GM20000 (cell line): ENCODE measurements at regions not wholly inside any gene's neighbourhood (a gene's known extent, or its start where the extent isn't known, plus 50 kb on each side); places are given as distances from the start of the nearest gene placed in this dataset.
"Not testable (repeated sequence)": the region's sequence is repeated elsewhere in the genome, so short reads cannot be mapped to it uniquely, and the experiment has no call there.

ENCODE experiments used
- DNase-seq: peaks from one replicate; pipeline ENCODE4 v3.0.0; 2012; ENCODE audit warnings: low spot score
- TF ChIP-seq, protein P1 (sequence below): IDR thresholded peaks from 2 replicates; pipeline ENCODE4 v1.5.1; 2012; ENCODE audit warnings: mild to moderate bottlenecking, control low read depth; ENCODE audit errors: extremely low read depth, missing control alignments

DNA sequence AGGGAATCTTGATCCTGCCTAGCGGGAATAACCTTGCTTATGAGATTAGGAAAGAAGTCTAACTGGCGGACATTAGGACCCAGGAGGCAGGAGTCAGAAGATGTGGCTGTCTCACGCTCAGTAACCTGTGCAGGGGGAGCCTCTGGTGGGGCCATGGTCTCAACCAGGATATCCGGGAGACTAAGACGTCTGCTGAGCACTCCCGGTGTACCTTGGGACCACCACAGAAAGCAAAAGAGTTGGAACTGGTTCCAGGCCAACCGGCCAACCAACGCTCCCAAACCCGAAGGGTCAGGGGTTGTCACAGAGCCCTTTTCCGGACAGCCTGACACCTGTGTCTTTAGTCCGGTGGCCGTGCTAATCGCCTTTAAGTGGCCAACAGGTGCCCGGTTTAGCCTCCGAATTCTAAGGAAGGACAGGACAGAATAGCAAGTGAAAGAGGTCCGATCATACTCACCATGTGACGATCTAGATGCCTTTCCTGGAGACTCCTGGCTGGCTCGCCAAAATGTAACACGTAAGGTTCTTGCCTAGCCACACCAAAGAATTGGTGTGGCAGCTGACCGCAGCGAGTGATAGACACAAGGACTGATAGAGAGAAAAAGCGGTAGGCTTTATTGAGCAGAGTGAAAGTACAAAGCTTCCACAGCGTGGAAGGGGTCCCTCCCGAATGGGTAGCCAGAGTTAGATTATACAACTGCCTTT, 103.9 kb upstream of the DIAPH3 start:
- DNase-seq = peak; percentile 30
- TF ChIP-seq, protein P1, sequence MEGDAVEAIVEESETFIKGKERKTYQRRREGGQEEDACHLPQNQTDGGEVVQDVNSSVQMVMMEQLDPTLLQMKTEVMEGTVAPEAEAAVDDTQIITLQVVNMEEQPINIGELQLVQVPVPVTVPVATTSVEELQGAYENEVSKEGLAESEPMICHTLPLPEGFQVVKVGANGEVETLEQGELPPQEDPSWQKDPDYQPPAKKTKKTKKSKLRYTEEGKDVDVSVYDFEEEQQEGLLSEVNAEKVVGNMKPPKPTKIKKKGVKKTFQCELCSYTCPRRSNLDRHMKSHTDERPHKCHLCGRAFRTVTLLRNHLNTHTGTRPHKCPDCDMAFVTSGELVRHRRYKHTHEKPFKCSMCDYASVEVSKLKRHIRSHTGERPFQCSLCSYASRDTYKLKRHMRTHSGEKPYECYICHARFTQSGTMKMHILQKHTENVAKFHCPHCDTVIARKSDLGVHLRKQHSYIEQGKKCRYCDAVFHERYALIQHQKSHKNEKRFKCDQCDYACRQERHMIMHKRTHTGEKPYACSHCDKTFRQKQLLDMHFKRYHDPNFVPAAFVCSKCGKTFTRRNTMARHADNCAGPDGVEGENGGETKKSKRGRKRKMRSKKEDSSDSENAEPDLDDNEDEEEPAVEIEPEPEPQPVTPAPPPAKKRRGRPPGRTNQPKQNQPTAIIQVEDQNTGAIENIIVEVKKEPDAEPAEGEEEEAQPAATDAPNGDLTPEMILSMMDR = no peak

DNA sequence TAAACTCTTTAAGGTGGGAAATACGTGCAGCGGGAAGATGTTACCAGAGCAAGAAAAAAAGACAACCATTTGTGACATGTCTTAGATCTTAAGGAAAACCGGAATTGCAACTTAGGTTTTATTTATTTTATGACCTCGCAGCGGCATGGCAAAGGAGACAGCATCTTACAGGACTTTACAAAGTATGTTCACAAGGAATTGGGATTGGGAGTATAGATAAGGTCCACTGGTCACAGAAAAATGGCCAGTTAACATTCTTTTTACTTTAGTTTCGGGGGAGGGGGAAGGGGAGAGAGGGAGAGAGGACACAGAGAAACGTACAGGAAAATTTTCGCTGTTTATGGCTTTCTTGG, 104.5 kb upstream of the DIAPH3 start:
- DNase-seq = no peak
- TF ChIP-seq, protein P1 = no peak

DNA sequence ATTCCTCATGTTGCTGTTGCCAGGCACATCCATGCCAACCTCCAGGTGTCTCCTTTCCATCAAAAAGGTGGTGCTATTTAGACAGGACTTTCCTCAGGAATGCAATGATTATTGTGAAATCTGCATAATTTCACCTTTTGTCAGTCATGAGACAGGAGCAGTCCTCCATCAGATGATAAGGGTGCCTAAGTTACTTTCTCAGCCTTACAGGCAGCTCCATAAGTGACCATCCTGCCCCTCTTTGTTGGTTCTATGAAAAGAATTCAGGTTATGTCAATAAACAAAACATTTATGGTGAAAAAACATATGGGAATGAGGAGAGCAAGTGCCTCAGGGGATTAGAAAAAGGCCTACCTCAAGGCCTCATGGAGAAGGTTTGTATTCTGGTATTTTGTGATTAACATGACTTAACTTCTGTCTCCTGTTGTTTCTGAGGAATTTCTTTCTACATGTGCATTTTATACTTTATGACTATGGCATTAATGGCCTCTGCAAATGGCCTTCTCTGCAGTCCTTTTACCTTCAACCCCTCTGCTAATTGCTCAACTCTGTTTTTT, 110.3 kb upstream of the DIAPH3 start:
- DNase-seq = no peak
- TF ChIP-seq, protein P1 = no peak

DNA sequence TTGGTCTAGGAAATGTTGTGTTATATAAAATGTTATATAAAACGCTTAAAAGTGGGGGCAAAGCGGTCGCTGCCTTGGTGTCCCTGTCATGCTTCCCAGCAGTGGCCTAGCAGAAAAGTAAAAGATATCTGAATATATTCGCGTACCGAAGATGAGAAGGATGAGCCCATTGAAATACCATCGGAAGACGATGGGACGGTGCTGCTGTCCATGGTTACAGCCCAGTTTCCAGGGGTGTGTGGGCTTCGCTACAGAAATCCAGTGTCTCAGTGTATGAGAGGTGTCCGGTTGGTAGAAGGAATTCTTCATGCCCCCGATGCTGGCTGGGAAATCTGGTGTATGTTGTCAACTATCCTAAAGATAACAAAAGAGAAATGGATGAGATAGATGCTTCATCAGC, 110.9 kb upstream of the DIAPH3 start:
- DNase-seq = no peak
- TF ChIP-seq, protein P1 = no peak

DNA sequence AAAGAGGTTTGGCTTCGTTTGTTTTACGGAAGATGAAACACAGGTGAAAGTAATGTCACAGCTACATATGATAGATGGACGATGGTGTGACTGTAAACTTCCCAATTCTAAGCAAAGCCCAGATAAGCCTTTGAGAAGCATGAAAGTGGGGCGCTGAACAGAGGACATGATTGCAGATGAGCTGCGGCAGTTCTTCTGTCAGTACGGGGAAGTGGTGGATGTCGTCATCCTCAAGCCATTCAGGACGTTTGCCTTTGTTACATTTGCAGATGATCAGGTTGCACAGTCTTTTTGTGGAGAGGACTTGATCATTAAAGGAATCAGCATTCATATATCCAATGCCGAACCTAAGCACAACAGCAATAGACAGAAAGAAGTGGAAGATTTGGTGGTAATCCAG, 111.5 kb upstream of the DIAPH3 start:
- TF ChIP-seq, protein P1 = no peak
- DNase-seq = no peak

DNA sequence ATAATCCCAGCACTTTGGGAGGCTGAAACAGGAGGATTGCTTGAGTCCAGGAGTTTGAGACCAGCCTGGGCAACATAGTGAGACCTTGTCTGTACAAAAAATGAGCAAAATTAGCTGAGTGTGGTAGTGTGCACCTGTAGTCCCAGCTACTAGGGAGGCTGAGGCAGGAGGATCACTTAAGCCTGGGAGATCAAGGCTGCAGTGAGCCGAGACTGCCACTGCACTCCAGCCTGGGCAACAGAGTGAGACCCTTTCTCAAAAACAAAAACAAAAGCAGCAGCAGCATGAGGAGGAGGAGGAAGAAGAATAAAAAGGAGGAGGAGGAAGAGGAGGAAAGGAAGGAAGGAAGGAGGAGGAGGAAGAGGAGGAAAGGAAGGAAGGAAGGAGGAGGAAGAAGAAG, 116.5 kb upstream of the TDRD3 start:
- DNase-seq = not testable (repeated sequence)

DNA sequence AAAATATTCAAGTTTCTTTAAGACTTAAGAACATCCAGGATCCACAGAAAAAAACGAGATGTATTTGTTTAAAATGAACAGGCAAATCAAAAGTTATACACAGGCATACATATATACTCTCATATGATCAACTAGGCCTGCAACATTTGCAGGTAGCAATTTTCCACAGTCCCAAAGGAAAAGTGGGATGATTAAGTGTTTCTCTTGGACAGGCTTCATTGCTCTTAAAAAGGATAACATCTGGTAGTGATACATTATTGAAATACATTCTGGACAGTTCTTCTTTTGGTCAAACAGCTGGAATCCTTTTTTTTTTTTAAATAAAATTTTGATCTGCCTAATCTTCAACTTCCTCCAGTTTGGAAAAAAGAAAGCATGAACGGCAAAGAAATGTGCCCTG, 114.8 kb upstream of the TDRD3 start:
- no peak for DNase-seq
- TF ChIP-seq, protein P1 = no peak

DNA sequence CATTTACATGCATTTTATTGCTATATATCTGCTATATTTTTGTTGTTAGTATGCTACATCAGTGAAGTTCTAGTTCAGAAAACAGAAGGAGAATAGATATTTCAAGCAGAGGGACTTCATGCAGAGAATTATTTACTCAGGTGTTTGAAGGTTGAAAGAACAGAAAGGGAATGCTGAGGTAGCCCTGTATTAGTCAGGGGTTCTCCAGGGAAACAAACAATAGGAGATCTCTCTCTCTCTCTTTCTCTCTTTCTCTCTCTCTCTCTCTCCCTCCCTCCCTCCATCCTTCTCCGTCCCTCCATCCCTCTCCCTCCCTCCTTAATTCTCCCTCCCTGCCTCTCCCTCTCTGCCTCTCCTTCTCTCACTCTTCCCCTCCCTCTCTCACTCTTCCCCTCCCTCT, 114.3 kb upstream of the TDRD3 start:
- TF ChIP-seq, protein P1 = no peak
- DNase-seq = no peak
